ENCODE measurements at regions not wholly inside any gene's neighbourhood (a gene's known extent, or its start where the extent isn't known, plus 50 kb on each side); places are given as distances from the start of the nearest gene placed in this dataset.

- ATAC-seq (peak; percentile 79), DNase-seq (ENCODE audit: extremely low read depth in 1 of 4, low spot score in 3 of 4) (peak; percentile 51 to 87 (median 66)), FAIRE-seq (peak; percentile 90)
- intact Hi-C loops (cut with micrococcal nuclease): no loop called here
- Histone ChIP-seq H3K4me1 (replicated peaks in 1 of 2; ENCODE audit: control insufficient read depth in 2 of 2, insufficient read depth in 2 of 2, low read length in 2 of 2) (peaks cover 15 to 33% of the 10 kb centered on the region in 2 experiments), H3K9me1 (ENCODE audit: control insufficient read depth, insufficient read depth, low read length) (no peaks in the 10 kb centered on the region), H3K4me2 (ENCODE audit: insufficient read depth, low read length) (peak overlapping the region; percentile 50), H3K9me3 (replicated peaks; ENCODE audit: control insufficient read depth, insufficient read depth, low read depth, low read length) (no peaks in the 10 kb centered on the region), H2AFZ (ENCODE audit: low read depth, low read length) (no peak overlapping the region), H3K4me3 (no peak overlapping the region), H4K20me1 (replicated peaks; ENCODE audit: control insufficient read depth, insufficient read depth, low read length) (no peaks in the 10 kb centered on the region), H3K36me3 (ENCODE audit: control insufficient read depth, insufficient read depth, low read length) (peaks cover 15% of the 10 kb centered on the region), H3K27ac (ENCODE audit: extremely low read depth, low read depth, low read length) (peak overlapping the region; percentile 56; the same call in 2 of the 3 replicates), H3K27me3 (ENCODE audit: control insufficient read depth in 2 of 2, insufficient read depth in 2 of 2, low read length in 2 of 2) (no peaks in the 10 kb centered on the region), H3K79me2 (ENCODE audit: control insufficient read depth, insufficient read depth, low read length) (no peaks in the 10 kb centered on the region), H3K9ac (ENCODE audit: insufficient read depth in 1 of 2, low read depth in 2 of 2, low read length in 2 of 2) (peak overlapping the region; percentile 2 to 12; a peak in 2 of 4 replicates)
- WGBS (ENCODE audit: insufficient coverage, low coverage, missing lambda C conversion rate): 13% methylated on average over 5 of the region's 5 CpGs
- POLR2A ChIA-PET: interaction anchor here (0.8 to 1.2 kb wide), 3 partner anchors 10 to 25 kb away, joined by 3 to 8 read pairs (median 4); no protein-coding TSS in a partner anchor
- no TSS peak for BruUV-seq (replicated peaks)
- CTCF ChIA-PET (ENCODE audit: low intra/inter-chr PET ratio): no interaction called here
- in situ Hi-C loops (cut with MboI): no loop called here
- TF ChIP-seq TRIM24 (IDR thresholded peaks at IDR 0.05): peak; percentile 8 to 53; a peak in 3 of 4 replicates
- no peak for TF ChIP-seq ETS1 (conservative IDR thresholded peaks at IDR 0.05; ENCODE audit: control insufficient read depth, low read depth, low read length)
- peak; percentile 51; the same call in 1 of the 2 replicates for TF ChIP-seq FOXJ3 (CRISPR knock-in tag; IDR thresholded peaks at IDR 0.05)
- TF ChIP-seq GABPA (tag; conservative IDR thresholded peaks at IDR 0.05; ENCODE audit: low read depth): 0 out of 2 replicates have a peak, but pooled peaks have one; percentile 9
- TF ChIP-seq POLR2A (conservative IDR thresholded peaks at IDR 0.05): no peak
- TF ChIP-seq FOXA1 (IDR thresholded peaks at IDR 0.05; ENCODE audit: borderline replicate concordance): no peak
- no peak for TF ChIP-seq SMAD2 (IDR thresholded peaks at IDR 0.05; ENCODE audit: low read depth, low read length)
- TF ChIP-seq NELFE (IDR thresholded peaks at IDR 0.05; ENCODE audit: insufficient read depth, insufficient read length): no peak
- no peak for TF ChIP-seq HOMEZ (CRISPR knock-in tag; IDR thresholded peaks at IDR 0.05)
- no peak for TF ChIP-seq NFRKB (IDR thresholded peaks at IDR 0.05; ENCODE audit: low read depth)
- TF ChIP-seq MLX (CRISPR knock-in tag; conservative IDR thresholded peaks at IDR 0.05): no peak
- TF ChIP-seq STAT5A (IDR thresholded peaks at IDR 0.05; ENCODE audit: borderline replicate concordance, low read length): peak; percentile 86
- TF ChIP-seq ZNF655 (CRISPR knock-in tag; IDR thresholded peaks at IDR 0.05): no peak
- no peak for TF ChIP-seq KHSRP (IDR thresholded peaks at IDR 0.05)
- TF ChIP-seq ADNP (tag; IDR thresholded peaks at IDR 0.05): peak; percentile 58; the same call in 1 of the 2 replicates
- 0 out of 2 replicates have a peak, but pooled peaks have one; percentile 37 for TF ChIP-seq NBN (IDR thresholded peaks at IDR 0.05; ENCODE audit: low read depth)
- TF ChIP-seq ZEB2 (IDR thresholded peaks at IDR 0.05): peak; percentile 28; the same call in 1 of the 2 replicates
- no peak for TF ChIP-seq NCOA2 (IDR thresholded peaks at IDR 0.05; ENCODE audit: partially characterized antibody in 2 of 2)
- no peak for TF ChIP-seq ZNF282 (CRISPR knock-in tag; IDR thresholded peaks at IDR 0.05)
- TF ChIP-seq POLR3G (IDR thresholded peaks at IDR 0.05; ENCODE audit: extremely low read depth, insufficient read length, insufficient replicate concordance): no peak
These were observed 51.2 kb upstream of the TMEM248 start for GRCh38 chr7:66869660-66870450.

Data from K562 (cell line).